ENCODE measurements at regions not wholly inside any gene's neighbourhood (a gene's known extent, or its start where the extent isn't known, plus 50 kb on each side); places are given as distances from the start of the nearest gene placed in this dataset.

DNA sequence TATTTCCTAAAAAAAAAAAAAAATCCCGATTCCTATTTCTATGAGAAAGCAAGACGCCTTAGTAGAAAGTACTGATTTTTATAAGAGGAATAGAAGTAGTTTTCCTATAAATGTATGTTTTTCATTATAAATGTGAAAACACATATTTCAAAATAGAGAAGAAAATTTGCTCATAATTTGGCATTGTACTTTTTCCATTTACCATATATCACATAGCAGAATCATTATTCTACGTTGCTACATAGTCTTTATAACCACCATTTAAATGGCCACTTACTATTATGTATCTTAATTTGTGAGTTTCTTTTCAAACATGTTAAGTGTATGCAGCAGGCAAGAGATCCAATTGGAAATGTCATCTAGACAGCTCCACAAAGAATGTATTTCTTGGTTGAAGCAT, 99.0 kb downstream of the CCDC34 start:
- ChIA-PET CTCF (interaction anchor here (1.4 to 2.7 kb wide), 2 partner anchors 24 to 80 kb away, joined by 3 to 12 read pairs; no protein-coding TSS in a partner anchor), POLR2A (no interaction called here)

DNA sequence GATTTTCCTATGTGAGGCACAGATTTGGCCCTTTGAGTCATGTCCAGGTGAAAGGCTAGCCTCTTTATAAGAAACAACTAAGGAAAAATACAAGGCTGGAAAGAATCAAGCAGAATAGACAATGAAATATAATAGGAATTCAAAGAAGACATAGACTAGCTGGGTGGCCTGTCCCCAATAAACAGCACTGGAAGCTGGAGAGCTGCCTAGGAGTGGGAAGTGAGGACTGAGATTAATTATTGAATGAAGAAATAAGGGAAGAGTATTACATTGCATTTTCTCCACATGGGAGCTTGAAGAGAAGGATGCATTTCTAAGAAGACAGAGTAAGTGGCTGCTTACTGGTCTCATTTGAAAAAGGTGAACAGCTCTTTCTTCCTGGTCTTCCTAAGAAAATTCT, 100.0 kb downstream of the CCDC34 start:
- no peaks in the 10 kb centered on the region for H3K79me2 ChIP-seq (ENCODE audit: insufficient read depth)
- no peaks in the 10 kb centered on the region for H3F3A ChIP-seq (replicated peaks; ENCODE audit: insufficient read depth)
- no peak overlapping the region for H3K4me3 ChIP-seq (ENCODE audit: low read depth in 2 of 2, low read length in 1 of 2)
- no peak overlapping the region for H2AFZ ChIP-seq (ENCODE audit: low read depth)
- H3K9me3 ChIP-seq = no peaks in the 10 kb centered on the region
- H3K36me3 ChIP-seq (replicated peaks in 1 of 2; ENCODE audit: control insufficient read depth in 1 of 2, insufficient read depth in 2 of 2, low read length in 1 of 2) = no peaks in the 10 kb centered on the region
- no peak for DNase-seq
- H3K4me1 ChIP-seq (ENCODE audit: control insufficient read depth in 1 of 2, insufficient read depth in 2 of 2, low read depth in 1 of 2, low read length in 1 of 2) = peaks cover 0 to 13% of the 10 kb centered on the region in 2 experiments; a peak in 2 of 4 replicates
- H3K27me3 ChIP-seq (ENCODE audit: insufficient read depth) = no peaks in the 10 kb centered on the region
- TF ChIP-seq, protein P1, sequence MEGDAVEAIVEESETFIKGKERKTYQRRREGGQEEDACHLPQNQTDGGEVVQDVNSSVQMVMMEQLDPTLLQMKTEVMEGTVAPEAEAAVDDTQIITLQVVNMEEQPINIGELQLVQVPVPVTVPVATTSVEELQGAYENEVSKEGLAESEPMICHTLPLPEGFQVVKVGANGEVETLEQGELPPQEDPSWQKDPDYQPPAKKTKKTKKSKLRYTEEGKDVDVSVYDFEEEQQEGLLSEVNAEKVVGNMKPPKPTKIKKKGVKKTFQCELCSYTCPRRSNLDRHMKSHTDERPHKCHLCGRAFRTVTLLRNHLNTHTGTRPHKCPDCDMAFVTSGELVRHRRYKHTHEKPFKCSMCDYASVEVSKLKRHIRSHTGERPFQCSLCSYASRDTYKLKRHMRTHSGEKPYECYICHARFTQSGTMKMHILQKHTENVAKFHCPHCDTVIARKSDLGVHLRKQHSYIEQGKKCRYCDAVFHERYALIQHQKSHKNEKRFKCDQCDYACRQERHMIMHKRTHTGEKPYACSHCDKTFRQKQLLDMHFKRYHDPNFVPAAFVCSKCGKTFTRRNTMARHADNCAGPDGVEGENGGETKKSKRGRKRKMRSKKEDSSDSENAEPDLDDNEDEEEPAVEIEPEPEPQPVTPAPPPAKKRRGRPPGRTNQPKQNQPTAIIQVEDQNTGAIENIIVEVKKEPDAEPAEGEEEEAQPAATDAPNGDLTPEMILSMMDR (IDR thresholded peaks at IDR 0.05) = no peak
- TF ChIP-seq JUND (IDR thresholded peaks at IDR 0.05) = no peak
- TF ChIP-seq SIN3A (IDR thresholded peaks at IDR 0.05; ENCODE audit: borderline replicate concordance, low read depth, low read length) = no peak
- no peak for TF ChIP-seq RXRA (IDR thresholded peaks at IDR 0.05; ENCODE audit: borderline replicate concordance, low read depth)
- TF ChIP-seq YY1 (IDR thresholded peaks at IDR 0.05; ENCODE audit: low read depth) = no peak
- no peak for TF ChIP-seq FOXJ3 (CRISPR knock-in tag; IDR thresholded peaks at IDR 0.05)
- no peak for TF ChIP-seq SMC3 (IDR thresholded peaks at IDR 0.05; ENCODE audit: low read depth, low read length)
- TF ChIP-seq FOSL2 (IDR thresholded peaks at IDR 0.05; ENCODE audit: borderline replicate concordance, low read depth) = no peak
- TF ChIP-seq EP300 (IDR thresholded peaks at IDR 0.05; ENCODE audit: borderline replicate concordance in 1 of 2, low read depth in 1 of 2, low read length in 1 of 2) = no peak
- TF ChIP-seq, protein P2, sequence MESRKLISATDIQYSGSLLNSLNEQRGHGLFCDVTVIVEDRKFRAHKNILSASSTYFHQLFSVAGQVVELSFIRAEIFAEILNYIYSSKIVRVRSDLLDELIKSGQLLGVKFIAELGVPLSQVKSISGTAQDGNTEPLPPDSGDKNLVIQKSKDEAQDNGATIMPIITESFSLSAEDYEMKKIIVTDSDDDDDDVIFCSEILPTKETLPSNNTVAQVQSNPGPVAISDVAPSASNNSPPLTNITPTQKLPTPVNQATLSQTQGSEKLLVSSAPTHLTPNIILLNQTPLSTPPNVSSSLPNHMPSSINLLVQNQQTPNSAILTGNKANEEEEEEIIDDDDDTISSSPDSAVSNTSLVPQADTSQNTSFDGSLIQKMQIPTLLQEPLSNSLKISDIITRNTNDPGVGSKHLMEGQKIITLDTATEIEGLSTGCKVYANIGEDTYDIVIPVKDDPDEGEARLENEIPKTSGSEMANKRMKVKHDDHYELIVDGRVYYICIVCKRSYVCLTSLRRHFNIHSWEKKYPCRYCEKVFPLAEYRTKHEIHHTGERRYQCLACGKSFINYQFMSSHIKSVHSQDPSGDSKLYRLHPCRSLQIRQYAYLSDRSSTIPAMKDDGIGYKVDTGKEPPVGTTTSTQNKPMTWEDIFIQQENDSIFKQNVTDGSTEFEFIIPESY (IDR thresholded peaks at IDR 0.05; ENCODE audit: borderline replicate concordance, low read depth) = no peak
- TF ChIP-seq MEF2A (IDR thresholded peaks at IDR 0.05; ENCODE audit: borderline replicate concordance, low read depth) = no peak
- no peak for TF ChIP-seq MXI1 (IDR thresholded peaks at IDR 0.05; ENCODE audit: low read depth, low read length)
- TF ChIP-seq GATA2 (CRISPR knock-in tag; IDR thresholded peaks at IDR 0.05) = no peak
- no peak for TF ChIP-seq EZH2phosphoT487 (IDR thresholded peaks at IDR 0.05; ENCODE audit: borderline replicate concordance, low read depth)
- TF ChIP-seq, protein P3, sequence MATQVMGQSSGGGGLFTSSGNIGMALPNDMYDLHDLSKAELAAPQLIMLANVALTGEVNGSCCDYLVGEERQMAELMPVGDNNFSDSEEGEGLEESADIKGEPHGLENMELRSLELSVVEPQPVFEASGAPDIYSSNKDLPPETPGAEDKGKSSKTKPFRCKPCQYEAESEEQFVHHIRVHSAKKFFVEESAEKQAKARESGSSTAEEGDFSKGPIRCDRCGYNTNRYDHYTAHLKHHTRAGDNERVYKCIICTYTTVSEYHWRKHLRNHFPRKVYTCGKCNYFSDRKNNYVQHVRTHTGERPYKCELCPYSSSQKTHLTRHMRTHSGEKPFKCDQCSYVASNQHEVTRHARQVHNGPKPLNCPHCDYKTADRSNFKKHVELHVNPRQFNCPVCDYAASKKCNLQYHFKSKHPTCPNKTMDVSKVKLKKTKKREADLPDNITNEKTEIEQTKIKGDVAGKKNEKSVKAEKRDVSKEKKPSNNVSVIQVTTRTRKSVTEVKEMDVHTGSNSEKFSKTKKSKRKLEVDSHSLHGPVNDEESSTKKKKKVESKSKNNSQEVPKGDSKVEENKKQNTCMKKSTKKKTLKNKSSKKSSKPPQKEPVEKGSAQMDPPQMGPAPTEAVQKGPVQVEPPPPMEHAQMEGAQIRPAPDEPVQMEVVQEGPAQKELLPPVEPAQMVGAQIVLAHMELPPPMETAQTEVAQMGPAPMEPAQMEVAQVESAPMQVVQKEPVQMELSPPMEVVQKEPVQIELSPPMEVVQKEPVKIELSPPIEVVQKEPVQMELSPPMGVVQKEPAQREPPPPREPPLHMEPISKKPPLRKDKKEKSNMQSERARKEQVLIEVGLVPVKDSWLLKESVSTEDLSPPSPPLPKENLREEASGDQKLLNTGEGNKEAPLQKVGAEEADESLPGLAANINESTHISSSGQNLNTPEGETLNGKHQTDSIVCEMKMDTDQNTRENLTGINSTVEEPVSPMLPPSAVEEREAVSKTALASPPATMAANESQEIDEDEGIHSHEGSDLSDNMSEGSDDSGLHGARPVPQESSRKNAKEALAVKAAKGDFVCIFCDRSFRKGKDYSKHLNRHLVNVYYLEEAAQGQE (IDR thresholded peaks at IDR 0.05; ENCODE audit: low read depth, low read length) = no peak
- TF ChIP-seq RCOR1 (IDR thresholded peaks at IDR 0.05; ENCODE audit: low read length) = no peak
- TF ChIP-seq RAD21 (IDR thresholded peaks at IDR 0.05; ENCODE audit: low read length) = no peak
- no peak overlapping the region for H3K9ac ChIP-seq
- no peak overlapping the region for H3K27ac ChIP-seq (ENCODE audit: low read depth in 2 of 2, low read length in 1 of 2)
- CTCF ChIA-PET = no interaction called here
- POLR2A ChIA-PET = no interaction called here
- H4K20me1 ChIP-seq (ENCODE audit: insufficient read depth) = no peaks in the 10 kb centered on the region
- H3K4me2 ChIP-seq = no peak overlapping the region
- no peaks in the 10 kb centered on the region for H3K9me2 ChIP-seq

More for the DNA sequence above, 99.0 kb downstream of the CCDC34 start:
- no peak overlapping the region for H2AFZ ChIP-seq (ENCODE audit: low read depth)
- H3K9ac ChIP-seq = no peak overlapping the region
- no peak overlapping the region for H3K4me2 ChIP-seq
- H3K27ac ChIP-seq (ENCODE audit: low read depth in 2 of 2, low read length in 1 of 2) = no peak overlapping the region
- WGBS (ENCODE audit: low lambda C conversion rate) = 88% methylated on average over 3 of the region's 3 CpGs
- H3K4me3 ChIP-seq (ENCODE audit: low read depth in 2 of 2, low read length in 1 of 2) = no peak overlapping the region
- H3F3A ChIP-seq (replicated peaks; ENCODE audit: insufficient read depth) = no peaks in the 10 kb centered on the region
- H3K79me2 ChIP-seq (ENCODE audit: insufficient read depth) = no peaks in the 10 kb centered on the region
- H3K36me3 ChIP-seq (replicated peaks in 1 of 2; ENCODE audit: control insufficient read depth in 1 of 2, insufficient read depth in 2 of 2, low read length in 1 of 2) = no peaks in the 10 kb centered on the region
- H4K20me1 ChIP-seq (ENCODE audit: insufficient read depth) = no peaks in the 10 kb centered on the region
- no peak for DNase-seq
- peaks cover 0 to 13% of the 10 kb centered on the region in 2 experiments; a peak in 2 of 4 replicates for H3K4me1 ChIP-seq (ENCODE audit: control insufficient read depth in 1 of 2, insufficient read depth in 2 of 2, low read depth in 1 of 2, low read length in 1 of 2)
- H3K9me2 ChIP-seq = no peaks in the 10 kb centered on the region
- no peaks in the 10 kb centered on the region for H3K27me3 ChIP-seq (ENCODE audit: insufficient read depth)
- no peaks in the 10 kb centered on the region for H3K9me3 ChIP-seq
- no peak for TF ChIP-seq MXI1 (IDR thresholded peaks at IDR 0.05; ENCODE audit: low read depth, low read length)
- TF ChIP-seq TCF12 (IDR thresholded peaks at IDR 0.05) = no peak
- no peak for TF ChIP-seq NRF1 (IDR thresholded peaks at IDR 0.05; ENCODE audit: low read depth, low read length)

Data from SK-N-SH (cell line).